Smooth muscle cell (in vitro differentiated cells): ENCODE measurements at regions not wholly inside any gene's neighbourhood (a gene's known extent, or its start where the extent isn't known, plus 50 kb on each side); places are given as distances from the start of the nearest gene placed in this dataset.

ENCODE experiments used
- DNase-seq: peaks from one replicate; lab custom pipeline; 2025; ENCODE audit not compliant: unreplicated experiment; lab: John Stamatoyannopoulos, UW
- H2AFZ ChIP-seq: fragments of 200-600 bp; sonication (generic); 2 replicates; pipeline ENCODE4 v1.6.0; 2016; ENCODE audit warnings: antibody characterized with exemption, low read depth, mild to moderate bottlenecking
- H3F3A ChIP-seq: fragments of 200-600 bp; sonication (generic); 2 replicates; pipeline ENCODE4 v1.6.0; 2017; ENCODE audit warnings: antibody characterized with exemption, low read depth
- H3K27ac ChIP-seq: fragments of 200-600 bp; sonication (generic); 2 replicates; pipeline ENCODE4 v1.5.1; 2016; ENCODE audit warnings: low read depth, mild to moderate bottlenecking
- H3K27me3 ChIP-seq: fragments of 200-600 bp; sonication (generic); 2 replicates; pipeline ENCODE4 v1.6.1; 2016; ENCODE audit warnings: low read depth, mild to moderate bottlenecking
- H3K36me3 ChIP-seq: fragments of 200-600 bp; sonication (generic); 2 replicates; pipeline ENCODE4 v1.5.1; 2016; ENCODE audit warnings: low read depth
- H3K4me1 ChIP-seq: fragments of 200-600 bp; sonication (generic); 2 replicates; pipeline ENCODE4 v1.5.1; 2016; ENCODE audit warnings: low read depth
- H3K4me2 ChIP-seq: fragments of 200-600 bp; sonication (generic); 2 replicates; pipeline ENCODE4 v1.6.0; 2016; ENCODE audit warnings: mild to moderate bottlenecking
- H3K4me3 ChIP-seq: fragments of 200-600 bp; sonication (generic); 2 replicates; pipeline ENCODE4 v1.5.1; 2016; ENCODE audit warnings: mild to moderate bottlenecking
- H3K79me2 ChIP-seq: fragments of 200-600 bp; sonication (generic); 2 replicates; pipeline ENCODE4 v1.6.0; 2016; ENCODE audit warnings: low read depth, mild to moderate bottlenecking
- H3K9ac ChIP-seq: fragments of 200-600 bp; sonication (generic); 2 replicates; pipeline ENCODE4 v1.6.0; 2016; ENCODE audit warnings: low read depth
- H3K9me3 ChIP-seq: fragments of 200-600 bp; sonication (generic); replicated peaks from 2 replicates; pipeline ENCODE4 v1.5.1; 2016; ENCODE audit warnings: low read depth
- H4K20me1 ChIP-seq: fragments of 200-600 bp; sonication (generic); 2 replicates; pipeline ENCODE4 v1.6.0; 2016; ENCODE audit warnings: low read depth
- WGBS: methylation state at CpG from one replicate; pipeline ENCODE4 v1.1.7; 2016; ENCODE audit warnings: low lambda C conversion rate; 5-methylcytosine and 5-hydroxymethylcytosine counted together
- TF ChIP-seq, protein P1 (sequence below): fragments of 200-600 bp; sonication (generic); IDR thresholded peaks from 2 replicates; pipeline ENCODE4 v1.5.1; 2017; ENCODE audit warnings: borderline replicate concordance, mild to moderate bottlenecking, antibody characterized with exemption; ENCODE audit not compliant: insufficient read depth, poor library complexity, severe bottlenecking

DNA sequence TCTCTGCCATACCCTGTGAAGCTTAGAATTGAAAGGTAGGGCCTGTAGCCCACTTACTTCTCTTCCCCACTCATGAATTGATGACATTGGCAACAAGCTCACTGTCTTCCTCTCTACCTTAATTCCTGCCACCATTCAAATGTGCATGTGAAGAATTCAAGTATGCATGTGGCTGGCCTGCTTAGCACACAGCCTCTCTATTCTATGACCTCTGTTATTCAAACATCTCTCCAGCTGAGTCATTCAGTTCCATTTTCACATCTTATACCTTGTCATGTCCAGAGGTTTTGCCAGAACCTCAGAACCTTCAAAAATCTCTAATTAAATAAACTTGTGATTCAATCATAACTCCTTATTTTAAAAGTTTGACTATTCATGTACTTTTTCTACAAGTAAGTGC is 114.7 kb upstream of the MAN2A1 start:
- no peaks in the 10 kb centered on the region for H4K20me1 ChIP-seq
- peaks cover 41% of the 10 kb centered on the region for H3K27me3 ChIP-seq
- H3K4me1 ChIP-seq, result no peaks in the 10 kb centered on the region
- no peaks in the 10 kb centered on the region for H3F3A ChIP-seq
- DNase-seq, result no peak
- H3K4me3 ChIP-seq, result no peak overlapping the region
- no peaks in the 10 kb centered on the region for H3K79me2 ChIP-seq
- TF ChIP-seq, protein P1, sequence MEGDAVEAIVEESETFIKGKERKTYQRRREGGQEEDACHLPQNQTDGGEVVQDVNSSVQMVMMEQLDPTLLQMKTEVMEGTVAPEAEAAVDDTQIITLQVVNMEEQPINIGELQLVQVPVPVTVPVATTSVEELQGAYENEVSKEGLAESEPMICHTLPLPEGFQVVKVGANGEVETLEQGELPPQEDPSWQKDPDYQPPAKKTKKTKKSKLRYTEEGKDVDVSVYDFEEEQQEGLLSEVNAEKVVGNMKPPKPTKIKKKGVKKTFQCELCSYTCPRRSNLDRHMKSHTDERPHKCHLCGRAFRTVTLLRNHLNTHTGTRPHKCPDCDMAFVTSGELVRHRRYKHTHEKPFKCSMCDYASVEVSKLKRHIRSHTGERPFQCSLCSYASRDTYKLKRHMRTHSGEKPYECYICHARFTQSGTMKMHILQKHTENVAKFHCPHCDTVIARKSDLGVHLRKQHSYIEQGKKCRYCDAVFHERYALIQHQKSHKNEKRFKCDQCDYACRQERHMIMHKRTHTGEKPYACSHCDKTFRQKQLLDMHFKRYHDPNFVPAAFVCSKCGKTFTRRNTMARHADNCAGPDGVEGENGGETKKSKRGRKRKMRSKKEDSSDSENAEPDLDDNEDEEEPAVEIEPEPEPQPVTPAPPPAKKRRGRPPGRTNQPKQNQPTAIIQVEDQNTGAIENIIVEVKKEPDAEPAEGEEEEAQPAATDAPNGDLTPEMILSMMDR, result no peak
- no peak overlapping the region for H3K27ac ChIP-seq
- H3K9ac ChIP-seq, result no peak overlapping the region
- no peak overlapping the region for H2AFZ ChIP-seq
- H3K36me3 ChIP-seq, result no peaks in the 10 kb centered on the region
- no peak overlapping the region for H3K4me2 ChIP-seq
- H3K9me3 ChIP-seq, result no peaks in the 10 kb centered on the region

DNA sequence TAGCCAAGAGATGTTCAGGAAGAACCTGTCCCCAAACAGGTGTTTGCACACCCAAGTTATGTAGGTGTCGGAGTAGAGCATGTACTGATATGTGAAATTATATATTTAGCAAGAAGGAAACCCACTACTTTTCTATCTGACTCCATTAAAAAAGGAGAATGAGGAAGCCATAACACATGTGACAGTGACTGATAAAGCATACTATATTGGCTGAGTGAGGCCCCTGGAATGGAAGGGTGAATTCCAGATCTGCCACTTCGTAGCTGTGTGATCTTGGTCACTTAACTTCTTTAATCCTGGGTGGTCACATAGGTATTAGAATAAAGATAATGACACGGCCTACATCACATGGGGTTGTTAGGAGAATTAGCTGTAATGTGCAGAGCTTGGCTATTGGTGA is 116.0 kb upstream of the MAN2A1 start:
- WGBS, result 67% methylated on average over 3 of the region's 3 CpGs
- no peak overlapping the region for H3K4me3 ChIP-seq
- H2AFZ ChIP-seq, result no peak overlapping the region
- no peaks in the 10 kb centered on the region for H3K9me3 ChIP-seq
- no peaks in the 10 kb centered on the region for H3F3A ChIP-seq
- H3K79me2 ChIP-seq, result no peaks in the 10 kb centered on the region
- TF ChIP-seq, protein P1, result no peak
- no peak overlapping the region for H3K9ac ChIP-seq
- DNase-seq, result no peak
- peaks cover 33% of the 10 kb centered on the region for H3K27me3 ChIP-seq
- H3K36me3 ChIP-seq, result no peaks in the 10 kb centered on the region
- no peak overlapping the region for H3K4me2 ChIP-seq
- H3K4me1 ChIP-seq, result no peaks in the 10 kb centered on the region
- no peaks in the 10 kb centered on the region for H4K20me1 ChIP-seq
- H3K27ac ChIP-seq, result no peak overlapping the region

DNA sequence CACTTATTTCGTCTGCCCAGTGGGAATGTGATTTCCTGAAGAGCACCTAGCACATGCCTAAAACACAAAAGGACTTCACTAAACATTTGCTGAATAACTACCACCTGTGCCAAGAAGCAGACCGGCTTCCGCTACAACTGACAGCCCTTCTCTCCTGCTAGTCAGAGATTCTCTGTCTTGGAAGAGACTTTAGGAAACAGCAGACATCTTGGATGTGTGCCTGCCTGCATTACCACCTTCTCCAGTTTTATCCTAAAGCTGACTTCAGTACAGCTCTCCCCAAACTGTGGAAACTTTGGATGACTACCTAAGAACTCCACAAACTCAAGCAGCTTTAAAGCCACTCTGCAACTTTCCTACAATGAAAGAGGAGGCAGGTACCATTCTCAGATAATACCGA is 116.5 kb upstream of the MAN2A1 start:
- Histone ChIP-seq H3K27me3 (peaks cover 29% of the 10 kb centered on the region), H4K20me1 (no peaks in the 10 kb centered on the region), H3K27ac (no peak overlapping the region), H3K9ac (no peak overlapping the region), H3K4me3 (no peak overlapping the region), H3K36me3 (no peaks in the 10 kb centered on the region), H2AFZ (no peak overlapping the region), H3F3A (no peaks in the 10 kb centered on the region), H3K9me3 (no peaks in the 10 kb centered on the region), H3K4me2 (no peak overlapping the region), H3K4me1 (no peaks in the 10 kb centered on the region), H3K79me2 (no peaks in the 10 kb centered on the region)
- 95% methylated on average over 4 of the region's 4 CpGs for WGBS
- TF ChIP-seq, protein P1, result no peak
- DNase-seq, result no peak

DNA sequence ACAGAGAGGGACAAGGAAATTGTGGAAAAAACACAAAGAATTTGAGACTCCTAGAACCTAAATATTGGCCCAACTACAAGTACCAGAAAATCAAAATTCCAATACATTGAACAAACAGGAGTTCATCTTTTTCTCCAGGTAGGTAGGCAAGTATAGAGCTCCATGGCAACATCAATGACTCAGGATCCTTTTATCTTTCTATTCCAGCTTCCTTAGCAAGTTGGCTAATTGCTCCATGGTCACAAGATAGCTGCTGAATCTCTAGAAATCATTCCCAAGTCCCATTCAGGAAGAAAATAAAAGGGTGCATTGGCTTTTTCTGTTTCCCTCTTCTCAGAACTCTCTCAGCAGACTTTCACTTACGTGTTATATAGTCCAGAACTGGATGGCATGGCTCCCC is 117.9 kb upstream of the MAN2A1 start:
- Histone ChIP-seq H4K20me1 (no peaks in the 10 kb centered on the region), H3K9me3 (no peaks in the 10 kb centered on the region), H3F3A (no peaks in the 10 kb centered on the region), H3K27me3 (peaks cover 21% of the 10 kb centered on the region), H2AFZ (no peak overlapping the region), H3K4me1 (no peaks in the 10 kb centered on the region), H3K9ac (no peak overlapping the region), H3K27ac (no peak overlapping the region), H3K36me3 (no peaks in the 10 kb centered on the region), H3K4me3 (no peak overlapping the region), H3K4me2 (no peak overlapping the region), H3K79me2 (no peaks in the 10 kb centered on the region)
- TF ChIP-seq, protein P1, result no peak
- 100% methylated on average over 1 of the region's 1 CpG for WGBS
- DNase-seq, result no peak
